NCI-H1417 treated with DMSO at 0.1 percent for 48 hours (cell line): ENCODE measurements at regions not wholly inside any gene's neighbourhood (a gene's known extent, or its start where the extent isn't known, plus 50 kb on each side); places are given as distances from the start of the nearest gene placed in this dataset.

Source experiments
- DNase-seq: peaks from one replicate; lab custom pipeline; 2025; lab: John Stamatoyannopoulos, UW

GRCh38 chr18:33957707-33958106, 267.0 kb downstream of the NOL4 start:
- DNase-seq: no peak

- DNase-seq: no peak
Observed at GRCh38 chr18:33951031-33951430, 273.7 kb downstream of the NOL4 start.

GRCh38 chr18:33946336-33946735, 278.4 kb downstream of the NOL4 start:
- no peak for DNase-seq

- DNase-seq: no peak
Observed at GRCh38 chr18:33944493-33944892, 280.2 kb downstream of the NOL4 start.

GRCh38 chr18:33937270-33937816, 287.4 kb downstream of the NOL4 start:
- DNase-seq: no peak

- no peak for DNase-seq
Observed at GRCh38 chr18:33934258-33934657, 290.5 kb downstream of the NOL4 start.

- no peak for DNase-seq
Observed at GRCh38 chr18:33928231-33928630, 296.5 kb downstream of the NOL4 start.

GRCh38 chr18:33924576-33924975, 300.1 kb downstream of the NOL4 start:
- DNase-seq: peak; percentile 96

GRCh38 chr18:33923980-33924379, 300.7 kb downstream of the NOL4 start:
- DNase-seq: peak; percentile 96

GRCh38 chr18:33918571-33918970, 306.1 kb downstream of the NOL4 start:
- no peak for DNase-seq

GRCh38 chr18:33916200-33916599, 308.5 kb downstream of the NOL4 start:
- no peak for DNase-seq

GRCh38 chr18:33914399-33914798, 310.3 kb downstream of the NOL4 start:
- no peak for DNase-seq

GRCh38 chr18:33906046-33906445, 318.7 kb downstream of the NOL4 start:
- no peak for DNase-seq

- no peak for DNase-seq
Observed at GRCh38 chr18:33901894-33902512, 322.7 kb downstream of the NOL4 start.

- DNase-seq: no peak
Observed at GRCh38 chr18:33900638-33901037, 322.6 kb downstream of the ASXL3 start.

GRCh38 chr18:33898427-33898826, 320.4 kb downstream of the ASXL3 start:
- DNase-seq: no peak

GRCh38 chr18:33878213-33878612, 300.2 kb downstream of the ASXL3 start:
- no peak for DNase-seq

GRCh38 chr18:33875029-33875565, 297.1 kb downstream of the ASXL3 start:
- no peak for DNase-seq

- no peak for DNase-seq
Observed at GRCh38 chr18:33873112-33873511, 295.1 kb downstream of the ASXL3 start.

- no peak for DNase-seq
Observed at GRCh38 chr18:33871363-33872025, 293.5 kb downstream of the ASXL3 start.

GRCh38 chr18:33870059-33870458, 292.0 kb downstream of the ASXL3 start:
- no peak for DNase-seq

GRCh38 chr18:33866386-33866785, 288.4 kb downstream of the ASXL3 start:
- no peak for DNase-seq

- DNase-seq: no peak
Observed at GRCh38 chr18:33863912-33864311, 285.9 kb downstream of the ASXL3 start.

GRCh38 chr18:33854827-33855139, 276.8 kb downstream of the ASXL3 start:
- DNase-seq: no peak
